GM21737 (cell line): ENCODE measurements at regions not wholly inside any gene's neighbourhood (a gene's known extent, or its start where the extent isn't known, plus 50 kb on each side); places are given as distances from the start of the nearest gene placed in this dataset.

Experiments
- ATAC-seq: cut with Tn5 transposase; IDR thresholded peaks from one replicate; pipeline ENCODE4 v1.9.1; 2021; ENCODE audit warnings: mild to moderate bottlenecking, moderate library complexity; ENCODE audit not compliant: unreplicated experiment

DNA sequence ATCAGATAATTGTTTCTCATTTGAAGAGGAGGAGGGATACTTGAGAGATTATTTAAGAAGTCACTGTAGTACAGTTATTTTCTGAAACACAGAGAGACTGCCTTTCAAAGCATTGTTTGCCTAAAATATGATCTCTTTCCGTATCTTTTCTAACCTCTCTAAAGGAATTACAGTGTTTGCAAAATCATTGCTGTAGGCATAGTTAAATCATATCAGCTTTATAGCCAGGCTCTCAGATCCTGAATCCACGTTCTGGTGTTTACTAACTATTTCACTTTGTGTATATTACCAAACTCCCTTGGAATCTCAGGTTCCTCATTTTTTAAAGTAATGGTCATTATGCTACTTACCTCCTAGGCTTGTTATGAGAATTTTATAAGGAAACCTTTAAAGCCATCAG lies 1151.6 kb upstream of the CDH9 start:
- no peak for ATAC-seq

- ATAC-seq = no peak
Observed at GRCh38 chr5:28174691-28175090, 1136.3 kb upstream of the CDH9 start.

- no peak for ATAC-seq
Observed at GRCh38 chr5:28165096-28165495, 1126.7 kb upstream of the CDH9 start.

- no peak for ATAC-seq
Observed at GRCh38 chr5:28164568-28164967, 1126.2 kb upstream of the CDH9 start.

GRCh38 chr5:28156981-28157380 lies 1118.6 kb upstream of the CDH9 start:
- no peak for ATAC-seq

- ATAC-seq = no peak
Observed at GRCh38 chr5:28143519-28143918, 1105.1 kb upstream of the CDH9 start.

GRCh38 chr5:28132151-28132550 lies 1093.8 kb upstream of the CDH9 start:
- ATAC-seq = no peak

DNA sequence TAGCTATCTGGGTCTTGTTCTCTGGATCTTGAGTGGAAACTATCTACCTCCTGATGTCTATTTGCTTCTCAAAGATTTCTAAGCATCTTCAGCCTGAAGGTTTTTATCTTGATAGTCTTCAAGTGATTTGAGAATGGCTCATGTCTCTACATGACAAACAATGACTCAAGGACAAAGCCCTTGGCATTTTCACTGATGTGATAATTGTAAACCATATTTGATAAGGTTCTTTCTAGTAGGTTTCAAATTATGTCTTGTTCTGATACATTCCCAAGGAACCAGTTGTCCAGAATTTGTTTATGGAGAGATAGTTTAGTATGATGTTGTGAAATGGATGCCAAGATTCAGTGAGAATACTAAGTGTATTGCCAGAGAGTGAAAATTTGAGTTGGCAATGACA lies 1079.3 kb upstream of the CDH9 start:
- no peak for ATAC-seq

DNA sequence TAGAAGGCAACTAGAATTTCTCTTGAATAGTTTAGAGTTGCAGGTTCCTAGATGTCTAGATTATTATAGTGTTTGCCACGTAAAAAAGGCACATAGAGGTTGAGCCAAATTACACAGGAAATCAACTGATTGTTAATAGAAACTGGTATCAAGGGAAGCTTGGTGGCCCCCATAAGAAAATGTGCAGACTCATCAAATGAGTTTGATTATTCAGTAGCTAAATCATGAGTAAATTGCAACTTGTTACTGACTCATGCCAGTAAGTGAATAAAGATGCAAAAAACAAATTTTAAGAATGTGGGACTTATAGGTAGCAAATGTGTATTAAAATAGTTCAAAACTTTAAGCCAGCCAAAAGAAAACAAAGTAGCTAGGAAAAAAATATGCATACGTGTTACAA lies 1078.9 kb upstream of the CDH9 start:
- ATAC-seq = no peak

GRCh38 chr5:28110781-28111180 lies 1072.4 kb upstream of the CDH9 start:
- no peak for ATAC-seq

GRCh38 chr5:28104080-28104479 lies 1065.7 kb upstream of the CDH9 start:
- no peak for ATAC-seq

DNA sequence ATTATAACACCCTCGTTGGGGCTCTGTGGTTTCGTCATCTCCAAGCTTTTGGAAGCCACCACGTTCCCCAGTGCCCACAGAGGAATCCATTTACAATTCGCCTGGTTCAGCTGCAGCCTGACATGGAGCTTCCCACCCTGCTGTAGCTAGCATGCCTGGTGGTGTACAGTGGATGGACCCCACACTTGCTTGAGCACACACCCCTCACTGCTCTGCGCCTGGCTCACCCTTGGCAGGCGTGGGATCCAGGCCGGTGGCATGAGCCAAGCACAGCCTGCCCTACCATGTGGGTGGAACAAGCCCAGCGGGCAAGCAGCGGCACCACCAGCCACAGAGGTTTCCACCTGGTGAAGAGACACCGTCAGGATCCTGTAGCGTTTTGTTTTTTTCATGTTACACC lies 1045.7 kb upstream of the CDH9 start:
- no peak for ATAC-seq

GRCh38 chr5:28082610-28083009 lies 1044.2 kb upstream of the CDH9 start:
- no peak for ATAC-seq

- ATAC-seq = no peak
Observed at GRCh38 chr5:28077291-28078240, 1039.2 kb upstream of the CDH9 start.

DNA sequence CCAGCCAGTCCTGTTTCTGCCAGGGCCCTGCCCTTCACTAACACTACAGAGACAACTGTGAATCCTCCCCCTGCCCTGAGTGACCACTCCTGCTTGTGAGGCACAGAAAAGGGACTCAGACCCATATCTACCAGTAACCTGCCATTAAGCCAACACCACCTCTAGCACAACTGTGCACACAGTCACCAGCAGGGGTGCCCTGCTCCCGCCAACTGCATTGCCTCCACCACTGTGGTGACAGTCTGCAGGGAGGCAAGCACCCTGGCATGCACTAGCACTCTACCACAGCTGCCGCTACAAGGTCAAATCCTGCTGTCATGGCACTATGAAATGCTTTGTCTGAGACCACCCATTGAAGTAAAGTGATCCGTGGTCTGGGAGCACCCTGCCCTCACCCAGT lies 1028.5 kb upstream of the CDH9 start:
- no peak for ATAC-seq

DNA sequence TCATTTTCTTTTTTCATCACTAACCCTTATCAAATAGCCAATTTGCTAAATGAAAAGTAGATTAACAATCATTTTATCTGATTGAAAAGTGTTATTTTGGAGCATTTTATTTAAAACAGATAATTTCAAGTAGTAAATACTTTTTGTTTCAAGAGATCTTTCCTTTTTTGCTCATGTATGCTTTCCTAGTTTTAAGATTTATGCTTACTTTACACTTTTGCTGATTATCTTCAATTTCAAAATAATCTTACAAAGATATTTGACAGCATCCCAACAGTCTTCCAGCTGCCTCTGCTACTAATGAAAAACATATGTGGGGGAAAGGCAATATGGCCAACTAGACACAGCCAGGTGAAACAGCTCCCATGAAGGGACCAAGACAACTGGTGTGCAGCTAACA lies 1027.3 kb upstream of the CDH9 start:
- ATAC-seq = no peak

DNA sequence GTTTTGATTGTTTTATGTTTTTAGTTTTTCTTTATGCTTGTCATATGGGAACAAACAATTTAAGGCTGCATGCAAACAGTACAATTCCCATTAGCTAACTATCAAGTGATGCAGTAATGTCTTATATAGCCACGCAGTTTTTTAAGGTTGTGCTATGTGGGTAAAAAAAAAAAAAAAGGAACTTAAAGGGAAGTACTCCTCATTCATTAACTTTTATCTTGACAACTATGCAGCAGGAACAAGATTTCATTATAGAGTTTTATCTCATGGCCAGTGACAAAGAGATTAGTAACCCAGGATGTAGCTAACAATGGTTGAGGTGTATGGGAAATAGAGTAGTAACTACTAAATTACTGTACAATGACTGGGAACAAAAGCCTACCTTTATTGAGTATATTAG lies 1008.2 kb upstream of the CDH9 start:
- no peak for ATAC-seq

DNA sequence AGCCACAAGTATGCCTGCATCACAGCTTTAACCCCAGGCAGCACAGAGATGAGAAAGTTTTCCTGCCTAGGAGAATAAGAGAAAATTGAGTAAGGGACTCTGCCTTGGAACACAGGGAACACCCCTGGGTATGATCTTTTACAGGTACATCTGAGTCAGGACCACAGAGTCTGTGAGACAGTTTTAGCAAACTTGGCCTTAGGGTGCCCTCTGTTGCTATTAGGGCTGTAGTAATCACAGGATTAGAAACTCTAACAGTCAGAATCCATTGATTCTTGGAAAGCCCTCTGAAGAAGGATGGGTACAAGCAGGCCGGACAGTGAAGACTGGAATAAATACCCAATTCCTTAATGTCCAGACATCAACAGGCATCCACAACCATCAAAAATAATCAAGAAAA lies 989.5 kb upstream of the CDH9 start:
- no peak for ATAC-seq

DNA sequence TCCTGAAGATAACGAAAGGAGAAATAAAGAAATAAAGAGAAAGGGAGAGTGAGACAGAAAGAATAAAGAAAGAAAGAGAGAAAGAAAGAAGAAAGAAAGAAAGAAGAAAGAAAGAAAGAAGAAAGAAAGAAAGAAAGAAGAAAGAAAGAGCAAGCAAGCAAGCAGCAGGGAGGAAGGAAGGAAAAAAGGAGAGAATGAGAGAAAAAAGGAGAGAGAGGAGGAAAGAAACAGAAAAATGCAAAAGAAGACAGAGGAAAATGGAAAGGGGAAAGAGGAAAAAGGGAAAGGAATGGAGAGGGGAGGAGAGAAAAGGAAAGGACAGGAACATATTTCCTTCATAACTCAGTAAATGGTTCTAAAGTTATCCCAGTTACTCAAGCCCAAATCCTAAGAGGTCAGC lies 978.8 kb upstream of the CDH9 start:
- no peak for ATAC-seq

DNA sequence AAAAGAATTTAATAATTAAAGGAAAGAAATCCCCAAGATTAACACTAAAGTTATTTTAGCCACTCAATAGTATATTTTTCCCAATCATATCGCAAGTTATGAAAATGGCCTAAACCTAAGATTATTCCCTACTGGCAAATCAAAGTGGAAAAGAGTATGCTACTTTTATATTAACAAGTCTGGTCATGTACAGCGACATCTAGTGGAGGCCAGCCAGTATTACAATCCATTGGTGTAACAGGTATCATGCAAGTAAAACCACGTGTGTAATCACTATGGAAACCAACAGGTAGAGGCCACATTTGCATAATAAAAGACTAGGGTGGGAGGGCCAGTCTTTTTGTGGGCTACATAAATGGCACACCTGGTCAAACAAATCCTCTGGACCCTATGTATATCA lies 976.4 kb upstream of the CDH9 start:
- ATAC-seq = no peak

- no peak for ATAC-seq
Observed at GRCh38 chr5:28012538-28012937, 974.2 kb upstream of the CDH9 start.

GRCh38 chr5:28009576-28009975 lies 971.2 kb upstream of the CDH9 start:
- no peak for ATAC-seq

DNA sequence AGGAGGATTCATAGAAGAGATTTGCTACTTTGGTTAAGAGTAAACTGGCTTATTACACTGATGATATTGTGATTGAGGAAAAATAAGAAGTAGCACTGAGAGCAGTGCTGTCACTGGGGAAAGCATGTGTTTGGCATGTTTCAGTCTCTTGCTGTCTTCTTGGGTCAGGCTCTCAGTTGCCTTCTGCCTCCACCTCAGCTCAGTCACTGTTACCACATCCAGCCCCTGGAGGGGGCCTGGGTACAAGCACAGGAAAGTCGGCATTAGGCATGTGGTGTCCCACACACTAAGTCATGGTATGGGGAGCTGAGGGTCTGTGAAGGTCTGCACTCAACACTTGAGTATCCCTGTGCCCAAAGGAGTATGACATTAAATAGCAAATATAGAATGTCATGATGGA lies 958.3 kb upstream of the CDH9 start:
- ATAC-seq = no peak
